ENCODE measurements at regions not wholly inside any gene's neighbourhood (a gene's known extent, or its start where the extent isn't known, plus 50 kb on each side); places are given as distances from the start of the nearest gene placed in this dataset.

GRCh38 chr3:66629982-66630368 is 129.2 kb upstream of the LRIG1 start:
- H3K27me3 ChIP-seq (ENCODE audit: control insufficient read depth in 2 of 2, insufficient read depth in 2 of 2, low read length in 2 of 2) = peaks cover 0 to 4% of the 10 kb centered on the region in 2 experiments; a peak in 1 of 5 replicates
- no peak overlapping the region for H3K27ac ChIP-seq (ENCODE audit: extremely low read depth, low read depth, low read length)
- H3K9me1 ChIP-seq (ENCODE audit: control insufficient read depth, insufficient read depth, low read length) = no peaks in the 10 kb centered on the region
- FAIRE-seq (no peak), DNase-seq (ENCODE audit: extremely low read depth in 1 of 4, low spot score in 3 of 4) (no peak), ATAC-seq (no peak)
- in situ Hi-C loops (cut with MboI) (no loop called here), intact Hi-C loops (cut with micrococcal nuclease) (no loop called here)
- POLR2A ChIA-PET = interaction anchor here (0.7 kb wide), 1 partner anchor 1060 kb away, joined by 4 read pairs; no protein-coding TSS in a partner anchor
- H3K4me3 ChIP-seq = no peak overlapping the region
- H3K79me2 ChIP-seq (ENCODE audit: control insufficient read depth, insufficient read depth, low read length) = no peaks in the 10 kb centered on the region
- CTCF ChIA-PET (ENCODE audit: low intra/inter-chr PET ratio) = no interaction called here
- TF ChIP-seq E4F1 (CRISPR knock-in tag; IDR thresholded peaks at IDR 0.05; ENCODE audit: borderline replicate concordance) = no peak
- TF ChIP-seq PHF20 (IDR thresholded peaks at IDR 0.05; ENCODE audit: partially characterized antibody) = no peak
- TF ChIP-seq, protein P1, sequence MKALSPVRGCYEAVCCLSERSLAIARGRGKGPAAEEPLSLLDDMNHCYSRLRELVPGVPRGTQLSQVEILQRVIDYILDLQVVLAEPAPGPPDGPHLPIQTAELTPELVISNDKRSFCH (CRISPR knock-in tag; IDR thresholded peaks at IDR 0.05) = no peak
- TF ChIP-seq, protein P1 (tag; IDR thresholded peaks at IDR 0.05) = no peak
- no peak for TF ChIP-seq ARHGAP35 (IDR thresholded peaks at IDR 0.05; ENCODE audit: partially characterized antibody)
- no peak overlapping the region for H2AFZ ChIP-seq (ENCODE audit: low read depth, low read length)
- H3K4me1 ChIP-seq (replicated peaks in 1 of 2; ENCODE audit: control insufficient read depth in 2 of 2, insufficient read depth in 2 of 2, low read length in 2 of 2) = no peaks in the 10 kb centered on the region
- no peaks in the 10 kb centered on the region for H4K20me1 ChIP-seq (replicated peaks; ENCODE audit: control insufficient read depth, insufficient read depth, low read length)
- BruUV-seq (replicated peaks) = no TSS peak
- H3K9me3 ChIP-seq (replicated peaks; ENCODE audit: control insufficient read depth, insufficient read depth, low read depth, low read length) = no peaks in the 10 kb centered on the region
- no peak overlapping the region for H3K9ac ChIP-seq (ENCODE audit: insufficient read depth in 1 of 2, low read depth in 2 of 2, low read length in 2 of 2)
- no peaks in the 10 kb centered on the region for H3K36me3 ChIP-seq (ENCODE audit: control insufficient read depth, insufficient read depth, low read length)
- H3K4me2 ChIP-seq (ENCODE audit: insufficient read depth, low read length) = no peak overlapping the region
